ENCODE measurements at regions not wholly inside any gene's neighbourhood (a gene's known extent, or its start where the extent isn't known, plus 50 kb on each side); places are given as distances from the start of the nearest gene placed in this dataset.

DNA sequence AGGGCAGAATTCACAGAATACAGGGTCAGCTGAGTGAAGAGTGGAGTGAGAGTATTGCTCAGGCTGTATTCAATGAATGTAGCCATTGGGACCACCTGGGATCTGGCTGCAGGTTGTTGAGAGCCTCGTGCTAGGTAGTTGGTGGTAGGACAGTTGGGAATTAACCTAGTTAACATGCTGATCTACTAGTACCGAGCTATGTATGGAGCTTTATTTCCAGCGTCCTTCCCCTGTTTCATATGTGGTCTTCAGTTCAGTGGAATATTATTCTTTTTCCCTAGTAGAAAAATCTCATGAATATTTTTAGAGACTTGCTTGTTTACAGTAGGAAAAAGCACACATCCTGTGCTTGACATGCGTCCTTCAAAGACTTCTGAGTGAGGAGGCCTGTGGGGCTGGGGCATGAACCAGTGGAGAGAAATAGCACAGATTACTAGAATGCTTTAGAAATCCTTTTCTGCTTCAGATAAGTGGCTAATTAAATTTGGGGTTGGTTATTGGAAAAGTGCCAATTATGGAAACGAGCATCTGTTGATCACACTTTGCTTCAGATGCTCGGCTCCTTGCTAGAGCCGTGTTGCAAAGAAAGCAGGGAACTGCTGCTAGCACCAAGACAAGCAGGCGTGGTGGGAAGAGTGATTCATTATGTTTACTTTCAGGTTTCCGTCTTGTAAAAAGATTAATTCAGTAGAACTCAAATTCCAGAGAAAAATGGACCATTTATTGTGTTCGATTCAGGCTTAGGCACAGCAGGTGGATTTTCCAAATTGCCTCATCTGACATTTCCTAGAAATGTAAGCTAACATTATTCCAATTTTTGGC lies 53.6 kb downstream of the ARF6 start:
- no peak for DNase-seq

DNA sequence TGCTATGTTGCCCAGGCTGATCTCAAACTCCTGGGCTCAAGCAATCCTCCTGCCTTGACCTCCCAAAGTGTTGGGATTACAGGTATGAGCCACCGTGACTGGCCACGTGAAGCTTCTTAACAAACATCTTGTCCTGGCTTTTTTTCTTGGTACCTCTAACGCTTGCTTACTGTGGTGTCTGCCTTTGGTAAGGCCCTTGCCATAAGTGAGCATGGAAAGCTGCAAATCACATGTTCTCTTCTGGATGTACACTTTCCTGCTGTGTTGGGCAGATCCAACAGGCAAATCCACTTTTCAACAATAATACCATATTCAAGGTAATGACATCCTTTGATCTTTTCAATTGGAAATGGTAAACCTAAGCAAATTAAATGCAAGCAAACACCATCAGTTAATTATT lies 54.6 kb downstream of the ARF6 start:
- no peak for DNase-seq

DNA sequence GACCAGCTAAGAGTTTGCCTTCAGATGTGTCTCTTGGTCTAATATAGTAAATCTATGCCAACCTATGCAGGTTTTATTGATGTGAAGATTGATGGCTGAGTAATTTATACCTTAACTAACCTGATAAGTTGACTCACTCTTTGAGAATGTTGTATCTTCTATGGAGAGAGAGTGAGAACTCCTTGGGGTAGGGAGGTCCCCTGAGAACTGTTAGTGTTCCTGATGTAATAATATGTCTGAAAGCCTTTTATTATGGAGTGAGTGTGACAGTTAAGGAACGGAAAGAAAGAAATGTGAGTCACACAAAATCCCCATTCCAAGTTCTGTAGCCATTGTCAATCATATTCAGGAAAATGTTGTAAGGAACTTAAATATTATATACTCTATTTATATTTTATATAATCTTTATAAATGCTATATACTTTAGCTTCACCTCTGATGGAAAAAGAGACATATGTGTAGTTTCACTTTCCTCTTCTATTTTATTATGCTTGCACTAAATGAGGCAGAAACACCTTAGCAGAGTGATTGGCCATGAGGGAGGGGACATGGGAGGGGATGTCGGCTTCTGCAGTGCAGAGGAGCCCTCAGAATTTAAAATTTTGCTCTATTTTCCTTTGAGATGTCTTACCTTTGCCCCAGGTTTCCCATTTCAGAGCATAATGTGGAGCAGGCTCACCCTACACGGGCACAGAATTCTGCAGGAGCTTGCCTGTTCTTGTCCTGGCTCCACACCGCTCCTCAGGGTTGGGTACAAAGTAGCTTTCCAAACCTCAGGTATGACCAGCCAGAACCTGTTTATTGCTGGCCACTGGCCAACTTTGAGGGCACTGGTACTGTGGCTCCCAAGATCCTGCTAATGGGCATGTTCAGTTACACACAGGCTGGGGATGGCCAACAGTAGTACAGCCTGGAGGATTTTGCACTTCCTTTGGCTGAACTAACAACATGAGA lies 57.7 kb downstream of the ARF6 start:
- no peak for DNase-seq

DNA sequence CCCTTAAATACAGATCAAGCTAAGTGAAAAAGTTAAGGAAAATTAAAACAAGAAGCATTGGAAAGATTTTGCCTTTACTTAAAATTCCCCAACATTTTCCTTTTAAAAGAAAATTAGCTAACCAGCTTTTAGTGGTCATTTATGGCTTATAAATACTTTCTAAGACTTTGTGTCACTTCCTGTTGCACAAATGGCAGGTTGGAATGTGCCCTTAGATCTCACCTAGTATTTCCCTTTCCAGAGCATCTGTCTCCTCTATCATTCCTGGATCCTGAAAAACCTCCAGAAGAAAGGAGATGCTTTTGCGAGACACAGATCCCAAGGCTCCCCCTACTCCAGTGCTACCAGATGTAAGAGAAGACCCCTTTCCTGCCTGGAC lies 58.3 kb downstream of the ARF6 start:
- no peak for DNase-seq

DNA sequence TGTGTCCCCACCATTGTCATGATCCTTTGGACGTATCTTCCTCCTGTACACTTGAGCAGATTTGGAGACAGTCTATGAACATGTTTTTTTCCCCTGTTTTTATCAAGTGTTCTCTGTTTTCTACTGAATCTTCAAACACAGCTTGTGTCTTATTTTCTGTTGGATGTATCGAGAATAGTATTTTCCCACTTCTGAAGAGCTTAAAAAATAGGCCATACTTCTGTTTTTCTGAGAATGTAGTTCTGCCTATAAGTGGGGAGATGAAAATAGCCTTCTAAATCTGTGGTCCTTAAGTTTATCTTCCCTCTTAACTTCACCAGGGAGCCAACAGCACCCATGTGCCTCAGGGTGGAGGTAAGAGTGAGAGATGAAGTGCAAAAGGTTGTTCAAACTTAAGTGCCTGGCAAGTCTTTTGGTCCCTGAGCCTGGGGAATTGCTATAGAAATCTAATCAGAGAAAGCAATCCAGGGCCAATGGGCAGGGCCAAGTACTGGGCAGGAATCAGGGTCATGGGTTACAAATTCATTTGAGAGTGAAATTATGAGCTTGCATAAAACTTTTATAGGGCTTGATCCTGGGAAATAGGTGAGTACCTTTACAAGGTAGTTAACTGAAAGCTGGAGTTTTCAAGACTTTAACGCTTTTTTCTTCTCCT lies 58.9 kb downstream of the ARF6 start:
- no peak for DNase-seq

DNA sequence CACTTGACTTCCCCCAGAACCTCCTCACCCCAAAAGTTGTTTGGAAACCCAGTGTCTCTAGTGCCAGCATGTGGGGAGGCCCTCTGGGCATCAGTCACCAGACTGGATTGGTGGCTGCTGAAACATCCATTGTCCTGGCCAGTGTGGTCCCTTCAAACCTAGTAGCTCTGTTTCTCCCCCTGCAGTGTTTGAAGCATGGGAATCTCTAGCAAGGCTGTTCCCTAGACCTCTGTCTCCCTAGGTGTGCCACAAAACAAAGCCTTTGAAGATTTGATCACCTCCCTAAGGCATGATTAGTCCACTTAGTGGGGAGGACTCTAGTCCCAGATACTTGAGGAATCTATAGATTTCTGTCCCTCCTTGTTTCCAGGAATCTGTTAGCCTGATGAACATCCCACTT lies 60.3 kb downstream of the ARF6 start:
- no peak for DNase-seq

DNA sequence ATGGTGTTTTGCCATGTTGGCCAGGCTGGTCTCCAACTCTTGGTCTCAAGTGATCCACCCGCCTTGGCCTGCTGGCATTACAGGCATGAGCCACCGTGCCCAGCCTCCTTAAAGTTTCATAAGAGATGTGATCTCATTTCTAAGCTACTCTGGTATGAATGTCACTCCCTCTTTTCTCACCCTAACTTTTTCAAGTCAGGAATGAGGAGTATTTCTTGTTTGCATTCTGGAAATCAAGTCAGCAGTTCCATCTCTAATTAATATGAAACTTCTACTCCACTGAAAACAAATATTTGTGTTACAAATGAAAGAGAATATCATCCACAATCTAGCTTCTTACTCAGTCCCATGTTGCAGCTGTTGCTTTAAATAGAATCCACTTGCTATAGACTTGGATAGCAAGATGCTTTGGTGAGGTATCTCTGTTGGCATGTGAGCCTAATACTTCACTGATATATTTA lies 61.3 kb downstream of the ARF6 start:
- DNase-seq: peak; percentile 28

DNA sequence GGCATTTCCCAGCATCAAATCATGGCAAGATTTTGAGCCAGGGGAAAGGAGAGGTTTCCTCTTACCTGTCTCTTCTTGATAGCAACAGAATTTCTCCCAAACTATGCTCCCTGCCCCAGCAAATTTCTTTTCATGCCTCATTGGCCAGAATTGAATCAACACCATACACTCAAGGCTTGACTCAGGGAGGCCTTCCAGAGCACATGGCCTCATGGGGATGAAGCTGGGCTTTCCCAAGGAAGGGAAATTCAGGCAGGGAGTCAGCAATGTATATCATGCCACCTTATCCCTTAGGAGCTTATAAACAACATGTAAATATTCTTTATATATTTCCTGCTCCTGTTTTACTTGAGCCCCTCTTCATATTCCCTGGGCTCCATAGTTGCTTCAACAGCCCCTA lies 62.1 kb downstream of the ARF6 start:
- DNase-seq: no peak

DNA sequence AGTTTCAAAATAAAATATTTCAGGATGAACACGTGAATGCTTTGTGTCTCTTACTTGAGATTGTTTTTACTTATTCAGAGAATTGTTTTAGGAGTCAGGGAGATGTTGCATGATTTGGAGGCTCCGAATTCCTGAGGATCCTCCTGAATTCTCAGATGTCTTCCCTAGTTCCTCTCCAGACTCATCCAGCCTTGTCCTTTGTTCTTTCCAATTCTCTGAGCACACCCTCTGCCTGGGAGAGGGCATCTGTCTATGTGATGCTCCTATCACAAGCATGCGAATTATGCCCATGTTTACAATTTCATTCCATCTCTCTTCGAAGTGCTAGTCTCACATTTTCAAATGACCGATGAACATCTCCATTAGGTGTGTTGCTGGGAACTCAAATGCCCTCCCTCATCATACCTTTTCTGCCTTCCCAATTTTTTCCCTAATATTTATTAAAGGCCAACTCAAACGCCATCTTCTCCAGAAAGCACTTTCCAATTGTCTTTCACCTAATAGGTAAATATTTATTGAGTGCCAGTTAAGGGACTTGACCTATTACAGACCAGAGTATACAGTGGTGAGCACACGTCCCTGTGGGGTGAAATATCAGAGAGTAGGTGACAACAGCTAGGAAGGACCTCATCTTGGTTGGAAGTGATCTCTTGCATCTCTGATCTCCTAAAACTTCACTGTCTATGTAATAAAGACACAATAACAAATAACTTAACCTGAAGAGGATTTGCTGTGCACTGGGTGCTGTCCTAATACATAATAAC lies 64.4 kb downstream of the ARF6 start:
- no peak for DNase-seq

DNA sequence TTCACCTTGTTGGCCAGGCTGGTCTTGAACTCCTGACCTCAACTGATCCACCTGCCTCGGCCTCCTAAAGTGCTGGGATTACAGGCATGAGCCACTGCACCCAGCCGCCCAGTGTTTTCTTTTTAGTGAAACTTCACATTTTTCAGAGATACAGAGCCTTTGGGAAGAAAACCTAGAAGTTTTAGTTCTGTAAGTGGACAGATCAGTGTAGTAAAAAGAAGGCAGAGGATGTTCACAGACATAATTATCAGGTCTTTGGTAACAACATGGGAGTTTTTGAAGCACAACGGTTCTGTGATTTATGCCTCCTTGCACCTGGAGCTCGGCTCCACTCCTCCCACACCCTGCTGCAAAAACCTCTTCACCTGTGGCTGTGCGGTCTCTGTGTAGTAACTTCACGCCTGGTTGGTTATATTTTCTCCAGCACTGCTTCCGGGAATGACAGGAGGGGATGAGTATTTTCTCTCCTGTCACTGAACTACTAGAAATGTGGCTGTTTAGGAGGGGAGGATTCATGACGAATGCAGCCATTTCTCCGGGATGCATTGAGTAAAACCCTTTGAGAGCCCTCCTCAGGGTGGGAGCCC lies 67.0 kb downstream of the ARF6 start:
- no peak for DNase-seq

DNA sequence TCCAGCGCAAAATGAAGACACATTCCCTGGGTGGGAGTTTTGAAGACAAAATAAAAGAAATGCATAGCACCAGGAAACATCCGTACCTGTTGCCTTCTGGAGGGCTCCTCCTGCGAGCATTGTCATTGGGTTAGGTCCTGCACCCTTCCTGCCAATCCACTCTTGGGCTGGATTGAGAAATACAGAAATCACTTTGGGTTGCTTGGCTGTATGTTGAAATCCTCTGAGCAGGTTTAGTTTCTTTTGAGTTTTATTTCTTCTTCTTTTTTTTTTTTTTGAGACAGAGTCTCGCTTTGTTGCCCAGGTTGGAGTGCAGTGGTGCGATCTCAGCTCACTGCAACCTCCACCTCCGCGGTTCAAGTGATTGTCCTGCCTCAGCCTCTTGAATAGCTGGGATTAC lies 67.6 kb downstream of the ARF6 start:
- no peak for DNase-seq

DNA sequence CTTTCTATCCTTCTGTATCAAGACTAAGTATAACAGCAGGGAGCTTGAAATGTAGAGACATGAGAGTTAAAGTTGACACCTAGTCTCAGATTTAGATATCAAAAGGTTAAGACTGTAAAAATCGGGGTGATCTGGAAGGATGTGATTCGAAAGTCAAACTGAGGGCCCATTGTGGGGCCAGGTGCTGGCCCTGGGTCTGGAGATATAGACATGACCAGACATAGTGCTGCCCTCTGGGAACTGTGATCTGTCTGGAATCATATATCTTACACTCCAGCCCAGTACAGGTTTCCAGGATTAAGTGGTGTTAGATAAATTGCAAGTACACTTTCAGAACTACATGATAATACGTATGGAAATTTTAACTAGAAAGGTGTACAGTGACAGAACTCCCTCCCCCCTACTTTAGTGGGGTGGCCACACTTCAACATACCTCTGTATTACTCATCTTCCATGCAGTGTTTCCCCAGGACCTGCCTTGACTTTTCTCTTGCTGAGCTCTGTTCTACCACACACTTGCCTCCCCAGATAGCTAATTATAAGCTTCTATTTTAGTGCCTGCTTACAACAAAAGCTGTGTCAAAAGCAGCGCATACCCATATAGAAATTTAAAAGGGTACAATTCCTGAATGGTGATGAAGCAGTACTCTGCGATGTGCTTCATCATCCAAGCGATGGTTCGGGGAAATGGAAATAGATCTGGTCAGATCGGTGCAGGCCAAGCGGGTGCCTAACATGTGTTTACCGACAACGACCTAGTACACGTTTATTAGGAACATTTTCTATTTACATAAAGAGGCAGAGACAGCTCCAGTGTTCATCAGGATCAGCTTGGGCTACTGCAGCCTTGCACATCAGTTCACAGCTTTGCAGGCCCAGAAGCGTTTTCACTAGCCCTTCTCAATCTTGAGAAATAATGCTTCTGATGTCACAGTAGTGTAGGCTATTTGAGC lies 68.7 kb downstream of the ARF6 start:
- no peak for DNase-seq

DNA sequence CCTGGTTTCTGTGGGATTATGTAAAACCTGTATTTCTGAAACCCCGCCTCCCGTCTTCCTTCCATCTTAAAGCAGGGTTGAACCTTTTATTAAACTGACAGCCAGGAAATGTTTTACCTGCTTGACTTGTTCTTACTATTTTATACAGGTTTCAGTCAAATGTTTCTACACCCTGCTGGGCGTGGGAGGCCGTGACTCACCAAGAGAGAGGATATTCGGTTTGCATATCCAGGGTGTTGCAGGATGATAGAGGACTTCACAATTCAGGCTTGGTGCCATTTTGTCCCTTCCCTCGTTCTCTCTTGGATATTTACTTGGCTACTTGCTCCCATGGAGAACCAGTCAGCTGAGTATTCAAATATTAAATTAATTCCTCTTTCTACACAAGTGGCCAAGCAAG lies 69.7 kb downstream of the ARF6 start:
- no peak for DNase-seq

DNA sequence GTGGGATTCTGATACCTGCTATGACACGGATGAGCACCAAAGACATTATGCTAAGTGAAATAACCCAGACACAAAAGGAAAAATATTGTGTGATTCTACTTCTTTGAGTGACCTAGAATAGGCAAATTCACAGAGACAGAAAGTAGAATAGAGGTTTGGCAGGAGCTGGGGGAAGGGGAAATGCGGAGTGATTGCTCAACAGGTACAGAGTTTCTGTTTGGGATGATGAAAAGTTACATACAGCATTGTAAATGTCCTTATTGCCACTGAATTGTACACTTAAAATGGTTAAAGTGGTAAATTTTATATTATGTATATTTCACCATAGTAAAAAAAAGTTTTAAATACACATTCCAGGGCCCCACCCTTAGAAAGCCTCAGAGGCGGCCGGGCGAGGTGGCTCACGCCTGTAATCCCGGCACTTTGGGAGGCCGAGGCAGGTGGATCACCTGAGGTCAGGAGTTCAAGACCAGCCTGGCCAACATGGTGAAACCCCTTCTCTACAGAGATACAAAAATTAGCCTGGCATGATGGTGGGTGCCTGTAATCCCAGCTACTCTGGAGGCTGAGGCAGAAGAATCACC lies 72.3 kb downstream of the ARF6 start:
- DNase-seq: peak; percentile 52

DNA sequence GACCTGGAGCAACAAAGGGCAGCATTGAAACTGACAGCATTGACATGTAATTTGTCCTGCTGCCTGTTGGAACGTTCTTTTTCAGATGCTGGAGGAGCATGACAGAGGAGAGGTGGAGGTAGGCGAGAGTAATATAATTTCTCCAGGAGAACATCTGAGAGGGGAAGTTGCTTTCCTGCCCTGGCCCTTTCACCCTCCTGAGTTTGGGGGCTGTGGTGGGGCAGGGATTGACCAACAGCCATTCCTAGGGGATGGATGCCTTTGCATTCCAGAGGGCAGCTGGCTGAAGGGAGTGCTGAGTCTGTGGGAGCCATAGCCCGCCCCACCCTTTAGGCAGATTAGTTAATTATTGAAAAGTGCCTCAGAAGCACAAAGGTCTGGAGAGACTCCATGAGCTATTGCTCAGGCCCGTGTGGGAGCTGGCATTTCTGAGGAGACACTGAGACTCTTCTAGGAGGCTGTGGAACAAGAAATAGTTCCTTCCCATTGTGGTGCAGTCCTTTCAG lies 73.5 kb downstream of the ARF6 start:
- no peak for DNase-seq

DNA sequence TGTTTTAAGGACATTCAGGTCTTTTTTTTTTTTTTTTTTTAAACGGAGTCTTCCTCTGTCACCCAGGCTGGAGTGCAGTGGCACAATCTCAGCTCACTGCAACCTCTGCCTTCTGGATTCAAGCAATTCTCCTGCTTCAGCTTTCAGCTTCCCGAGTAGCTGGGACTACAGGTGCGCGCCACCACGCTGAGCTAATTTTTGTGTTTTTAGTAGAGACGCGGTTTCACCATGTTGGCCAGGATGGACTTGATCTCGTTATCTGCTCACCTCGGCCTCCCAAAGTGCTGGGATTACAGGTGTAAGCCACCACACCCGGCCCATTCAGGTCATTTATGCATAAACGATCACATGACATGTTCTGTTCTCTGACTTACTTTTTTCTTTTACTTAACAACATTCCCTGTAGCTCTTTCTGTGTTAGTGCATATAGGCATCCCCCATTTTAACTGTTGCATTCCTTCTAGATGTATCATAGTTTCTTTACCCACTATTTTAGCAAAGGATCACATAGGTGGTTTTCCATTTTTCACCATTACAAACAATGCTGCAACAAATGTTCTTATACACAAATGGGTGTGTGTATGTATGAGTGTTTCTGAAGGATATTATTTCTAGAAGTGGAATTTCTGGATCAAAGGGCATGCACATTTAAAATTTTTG lies 74.2 kb downstream of the ARF6 start:
- no peak for DNase-seq

DNA sequence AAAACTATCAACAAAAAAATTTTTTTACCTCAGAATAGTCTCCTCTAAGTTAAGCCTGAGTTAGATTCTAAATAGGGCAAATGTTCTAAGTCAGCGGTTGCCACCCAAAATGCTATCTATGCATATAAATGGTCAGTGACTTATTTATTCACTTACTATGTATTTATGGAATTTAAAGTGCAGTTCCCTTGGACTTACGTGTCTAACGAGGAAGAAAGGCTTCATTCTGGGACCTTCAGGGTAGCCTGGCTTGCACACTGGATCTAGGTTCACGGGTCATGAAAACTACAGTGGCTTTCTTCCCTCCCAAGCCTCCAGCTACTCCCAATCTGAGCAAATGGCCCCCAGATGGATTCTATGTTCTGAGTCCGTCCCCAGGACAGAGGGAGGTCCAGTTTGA lies 77.1 kb downstream of the ARF6 start:
- no peak for DNase-seq

DNA sequence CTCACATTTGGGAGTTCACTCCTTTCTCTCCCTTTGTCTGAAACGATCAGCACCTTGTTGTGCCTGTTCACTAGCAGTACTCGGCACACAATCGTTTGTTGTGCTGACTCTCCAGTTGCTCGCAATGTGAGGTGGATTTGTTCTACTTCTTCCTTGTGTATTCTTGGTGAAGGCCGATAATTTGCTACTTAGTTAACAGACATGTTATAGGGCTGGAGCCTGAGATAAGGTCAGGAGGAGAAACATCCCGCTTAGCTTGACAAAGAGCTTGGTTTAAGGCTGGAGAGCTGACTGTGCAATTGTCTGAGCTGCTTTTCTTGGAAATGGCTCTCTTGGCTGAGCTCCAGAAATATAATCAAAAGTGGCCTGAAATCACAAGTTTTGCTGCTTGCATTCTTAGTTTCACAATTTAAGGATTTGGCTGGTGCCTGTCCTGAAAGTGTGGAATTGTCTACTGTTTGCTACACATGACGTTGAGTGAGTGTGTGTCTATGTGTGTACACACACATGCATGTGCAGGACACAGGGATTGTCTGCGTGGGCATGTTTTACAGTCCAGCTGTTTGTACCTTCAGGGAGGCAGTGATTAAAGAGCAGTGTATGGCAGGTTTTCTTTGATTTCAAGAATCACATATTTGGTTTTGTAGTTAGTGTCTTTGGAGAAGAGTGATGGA lies 77.7 kb downstream of the ARF6 start:
- peak; percentile 59 for DNase-seq
